HCT116 (cell line): ENCODE measurements at regions not wholly inside any gene's neighbourhood (a gene's known extent, or its start where the extent isn't known, plus 50 kb on each side); places are given as distances from the start of the nearest gene placed in this dataset.

Experiments used
- ATAC-seq: fragments of 200-7000 bp; cut with Tn5 transposase; 2 replicates; pipeline ENCODE4 v1.9.1; 2020; ENCODE audit warnings: mild to moderate bottlenecking, moderate library complexity
- BruUV-seq: library from RNA; stranded (reverse); fragments of 400-500 nt; replicated peaks from 2 replicates; lab custom pipeline; 2021; lab: Mats Ljungman, UMichigan
- CTCF ChIA-PET: fragments of 300-600 bp; sonication (Branson Sonifier 250); formaldehyde crosslinking; loops from one replicate; lab custom pipeline; 2021; ENCODE audit warnings: antibody characterized with exemption; lab: Charles Lee
- POLR2A ChIA-PET: fragments of 300-600, 350-600 bp; sonication (Branson Sonifier 250); formaldehyde crosslinking; loops from one replicate; lab custom pipeline; 2021; ENCODE audit warnings: antibody characterized with exemption; lab: Charles Lee
- RAD21 ChIA-PET, 2 experiments: fragments of 300-600 bp; sonication (Branson Sonifier 250); formaldehyde crosslinking; loops; one replicate each; lab custom pipeline; 2023; ENCODE audit warnings: low total read pairs in 2 of 2; ENCODE audit not compliant: uncharacterized antibody in 2 of 2, unreplicated experiment in 2 of 2, low non-redundant PET in 1 of 2; lab: Charles Lee
- DNase-seq: peaks from one replicate; pipeline ENCODE4 v3.0.0-alpha.2; 2010; ENCODE audit warnings: low read depth, low spot score
- H2AFZ ChIP-seq: fragments of 200-600 bp; shearing (Covaris generic), sonication (generic); 2 replicates; pipeline ENCODE4 v1.6.1; 2017; ENCODE audit warnings: low read depth, mixed run types, mixed read lengths, antibody characterized with exemption, low read length; ENCODE audit not compliant: poor library complexity, severe bottlenecking
- H3K27ac ChIP-seq: 2 replicates; pipeline ENCODE4 v1.5.1; 2012; ENCODE audit warnings: low read depth, low read length
- H3K27me3 ChIP-seq: fragments of 200-600 bp; sonication (generic); 2 replicates; pipeline ENCODE4 v1.6.1; 2016; ENCODE audit warnings: mixed run types, low read length, mixed read lengths; ENCODE audit not compliant: insufficient read depth
- H3K36me3 ChIP-seq, 2 experiments: fragments of 200-500 bp in 1 of 2; fragments of 200-600 bp in 1 of 2; sonication (Bioruptor generic) in 1 of 2; sonication (generic) in 1 of 2; 2 replicates each; pipeline versions ENCODE4 v1.5.1 to v1.6.1; 2014 to 2016; ENCODE audit warnings: low read length in 2 of 2, inconsistent platforms in 1 of 2, mixed read lengths in 1 of 2, mixed run types in 1 of 2; ENCODE audit not compliant: insufficient read depth in 2 of 2, control insufficient read depth in 1 of 2
- H3K4me1 ChIP-seq, 2 experiments: fragments of 200-600 bp in 1 of 2; sonication (generic) in 1 of 2; 2 replicates each; pipeline versions ENCODE4 v1.5.1 to v1.6.1; 2012 to 2017; ENCODE audit warnings: low read length in 2 of 2, inconsistent platforms in 1 of 2, mild to moderate bottlenecking in 1 of 2, mixed read lengths in 1 of 2, mixed run types in 1 of 2, moderate library complexity in 1 of 2; ENCODE audit not compliant: insufficient read depth in 2 of 2, control insufficient read depth in 1 of 2
- H3K4me2 ChIP-seq: fragments of 200-600 bp; sonication (generic); 2 replicates; pipeline ENCODE4 v1.6.1; 2017; ENCODE audit warnings: mixed run types, low read length, mixed read lengths
- H3K4me3 ChIP-seq, 2 experiments: fragments of 200-600 bp in 1 of 2; sonication (generic) in 1 of 2; replicated peaks in 1 of 2; 2 replicates each; pipeline ENCODE4 v1.5.1; 2011 to 2016; ENCODE audit warnings: low read length in 2 of 2, control low read depth in 1 of 2, low read depth in 1 of 2, mild to moderate bottlenecking in 1 of 2, mixed read lengths in 1 of 2, mixed run types in 1 of 2
- H3K79me2 ChIP-seq: fragments of 200-600 bp; sonication (generic); 2 replicates; pipeline ENCODE4 v1.6.1; 2017; ENCODE audit warnings: mild to moderate bottlenecking, mixed run types, low read length, moderate library complexity, mixed read lengths; ENCODE audit not compliant: insufficient read depth
- H3K9ac ChIP-seq: fragments of 200-600 bp; sonication (generic); 2 replicates; pipeline ENCODE4 v1.6.1; 2016; ENCODE audit warnings: low read length, mixed read lengths
- H3K9me2 ChIP-seq: fragments of 200-600 bp; sonication (generic), shearing (Covaris generic); 2 replicates; pipeline ENCODE4 v1.6.1; 2017; ENCODE audit warnings: mixed run types, mild to moderate bottlenecking, moderate library complexity; ENCODE audit not compliant: insufficient read depth
- H3K9me3 ChIP-seq, 2 experiments: fragments of 200-500 bp in 1 of 2; fragments of 200-600 bp in 1 of 2; sonication (Bioruptor generic) in 1 of 2; sonication (generic) in 1 of 2; 2 replicates each; pipeline ENCODE4 v1.6.1; 2014 to 2017; ENCODE audit warnings: low read length in 2 of 2, mixed read lengths in 2 of 2, inconsistent platforms in 1 of 2, low read depth in 1 of 2, mild to moderate bottlenecking in 1 of 2, mixed run types in 1 of 2, moderate library complexity in 1 of 2; ENCODE audit not compliant: control insufficient read depth in 1 of 2, insufficient read depth in 1 of 2
- H4K20me1 ChIP-seq: fragments of 200-600 bp; sonication (generic), shearing (Covaris generic); 2 replicates; pipeline ENCODE4 v1.6.1; 2017; ENCODE audit warnings: mixed run types, mild to moderate bottlenecking, moderate library complexity; ENCODE audit not compliant: insufficient read depth
- CBX3 ChIP-seq: IDR thresholded peaks from 2 replicates; pipeline ENCODE4 v1.6.1; 2012; ENCODE audit warnings: low read depth
- CEBPB ChIP-seq: IDR thresholded peaks from 2 replicates; pipeline ENCODE4 v1.6.1; 2012; ENCODE audit warnings: low read depth
- EGR1 ChIP-seq: IDR thresholded peaks from 2 replicates; pipeline ENCODE4 v1.6.1; 2012; ENCODE audit warnings: low read depth
- ELF1 ChIP-seq: IDR thresholded peaks from 2 replicates; pipeline ENCODE4 v1.6.1; 2012; ENCODE audit warnings: low read depth, borderline replicate concordance
- EZH2 ChIP-seq: fragments of 200-600 bp; sonication (generic); IDR thresholded peaks from 2 replicates; pipeline ENCODE4 v1.6.1; 2017; ENCODE audit warnings: antibody characterized with exemption, mixed run types
- EZH2phosphoT487 ChIP-seq: fragments of 200-600 bp; IDR thresholded peaks from 2 replicates; pipeline ENCODE4 v1.6.1; 2018; ENCODE audit warnings: antibody characterized with exemption, borderline replicate concordance
- FOSL1 ChIP-seq: IDR thresholded peaks from 2 replicates; pipeline ENCODE4 v1.6.1; 2012; ENCODE audit warnings: low read depth
- JUND ChIP-seq: IDR thresholded peaks from 2 replicates; pipeline ENCODE4 v1.6.1; 2012
- SIN3A ChIP-seq: IDR thresholded peaks from 2 replicates; pipeline ENCODE4 v1.6.1; 2012; ENCODE audit warnings: low read depth
- SP1 ChIP-seq: IDR thresholded peaks from 2 replicates; pipeline ENCODE4 v1.6.1; 2012; ENCODE audit warnings: low read depth
- TCF7L2 ChIP-seq: IDR thresholded peaks from 2 replicates; pipeline ENCODE4 v1.7.0; 2011; ENCODE audit warnings: borderline replicate concordance, inconsistent platforms; ENCODE audit not compliant: insufficient read depth, insufficient read length; ENCODE audit errors: extremely low read depth
- YY1 ChIP-seq: IDR thresholded peaks from 2 replicates; pipeline ENCODE4 v1.6.1; 2011; ENCODE audit warnings: low read length, low read depth, moderate library complexity, mild to moderate bottlenecking; ENCODE audit not compliant: insufficient replicate concordance; ENCODE audit errors: extremely low read depth
- intact Hi-C: fragments of 100-400 bp; cut with micrococcal nuclease; formaldehyde crosslinking; loops from 2 replicates; pipeline ENCODE4 v1.10.0; 2022
- TF ChIP-seq, protein P1 (sequence below): IDR thresholded peaks from 2 replicates; pipeline ENCODE4 v1.6.1; 2011; ENCODE audit warnings: mild to moderate bottlenecking, low read length, moderate library complexity; ENCODE audit not compliant: insufficient replicate concordance; ENCODE audit errors: extremely low read depth
- TF ChIP-seq, protein P2 (sequence below), 3 experiments: fragments of 200-600 bp in 1 of 3; sonication (generic) in 1 of 3; IDR thresholded peaks in 2 of 3; conservative IDR thresholded peaks in 1 of 3; 2 replicates each; pipeline ENCODE4 v1.5.1; 2012 to 2017; ENCODE audit warnings: low read depth in 2 of 3, low read length in 2 of 3, antibody characterized with exemption in 1 of 3, borderline replicate concordance in 1 of 3, control low read depth in 1 of 3, mild to moderate bottlenecking in 1 of 3, mixed read lengths in 1 of 3, mixed run types in 1 of 3, moderate library complexity in 1 of 3; ENCODE audit not compliant: insufficient read depth in 1 of 3
- TF ChIP-seq, protein P3 (sequence below): IDR thresholded peaks from 2 replicates; pipeline ENCODE4 v1.6.1; 2012
- TF ChIP-seq, protein P4 (sequence below): IDR thresholded peaks from 2 replicates; pipeline ENCODE4 v1.6.1; 2012; ENCODE audit warnings: low read depth

DNA sequence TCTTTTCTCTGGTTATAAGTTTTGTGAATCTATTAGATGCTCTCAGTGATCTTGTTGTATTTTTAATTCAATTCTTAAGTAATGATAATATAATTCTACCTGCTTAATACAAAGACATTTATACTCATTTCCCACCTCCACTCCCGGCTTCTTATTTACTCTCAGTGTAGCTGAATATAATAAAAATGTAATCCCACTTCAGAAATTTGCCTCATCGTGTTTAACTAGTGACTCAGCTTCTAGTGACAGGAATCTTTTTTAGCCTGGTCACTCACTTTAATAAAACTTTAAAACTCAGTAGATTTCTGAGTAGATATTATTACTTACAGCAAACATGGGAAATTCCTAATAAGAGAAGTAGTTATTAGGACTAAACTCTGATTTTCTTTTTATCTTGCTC lies 1506.2 kb upstream of the LRRTM3 start:
- BruUV-seq, result no TSS peak
- Histone ChIP-seq H3K27me3 (no peaks in the 10 kb centered on the region), H3K36me3 (no peaks in the 10 kb centered on the region), H3K9me3 (no peaks in the 10 kb centered on the region), H3K9ac (no peak overlapping the region), H3K79me2 (no peaks in the 10 kb centered on the region), H2AFZ (no peak overlapping the region), H3K4me3 (no peak overlapping the region), H4K20me1 (no peaks in the 10 kb centered on the region), H3K9me2 (no peaks in the 10 kb centered on the region), H3K4me1 (no peaks in the 10 kb centered on the region), H3K27ac (no peak overlapping the region), H3K4me2 (no peak overlapping the region)
- ChIA-PET CTCF (no interaction called here), POLR2A (no interaction called here), RAD21 (no interaction called here)
- ATAC-seq, result no peak
- intact Hi-C loops, result no loop called here
- TF ChIP-seq, protein P1, sequence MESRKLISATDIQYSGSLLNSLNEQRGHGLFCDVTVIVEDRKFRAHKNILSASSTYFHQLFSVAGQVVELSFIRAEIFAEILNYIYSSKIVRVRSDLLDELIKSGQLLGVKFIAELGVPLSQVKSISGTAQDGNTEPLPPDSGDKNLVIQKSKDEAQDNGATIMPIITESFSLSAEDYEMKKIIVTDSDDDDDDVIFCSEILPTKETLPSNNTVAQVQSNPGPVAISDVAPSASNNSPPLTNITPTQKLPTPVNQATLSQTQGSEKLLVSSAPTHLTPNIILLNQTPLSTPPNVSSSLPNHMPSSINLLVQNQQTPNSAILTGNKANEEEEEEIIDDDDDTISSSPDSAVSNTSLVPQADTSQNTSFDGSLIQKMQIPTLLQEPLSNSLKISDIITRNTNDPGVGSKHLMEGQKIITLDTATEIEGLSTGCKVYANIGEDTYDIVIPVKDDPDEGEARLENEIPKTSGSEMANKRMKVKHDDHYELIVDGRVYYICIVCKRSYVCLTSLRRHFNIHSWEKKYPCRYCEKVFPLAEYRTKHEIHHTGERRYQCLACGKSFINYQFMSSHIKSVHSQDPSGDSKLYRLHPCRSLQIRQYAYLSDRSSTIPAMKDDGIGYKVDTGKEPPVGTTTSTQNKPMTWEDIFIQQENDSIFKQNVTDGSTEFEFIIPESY, result no peak
- TF ChIP-seq FOSL1 (no peak), EZH2 (no peak), EZH2phosphoT487 (no peak), JUND (no peak), TCF7L2 (no peak), YY1 (no peak), SP1 (no peak), ELF1 (no peak), SIN3A (no peak), EGR1 (no peak), CBX3 (no peak), CEBPB (no peak)
- TF ChIP-seq, protein P2, sequence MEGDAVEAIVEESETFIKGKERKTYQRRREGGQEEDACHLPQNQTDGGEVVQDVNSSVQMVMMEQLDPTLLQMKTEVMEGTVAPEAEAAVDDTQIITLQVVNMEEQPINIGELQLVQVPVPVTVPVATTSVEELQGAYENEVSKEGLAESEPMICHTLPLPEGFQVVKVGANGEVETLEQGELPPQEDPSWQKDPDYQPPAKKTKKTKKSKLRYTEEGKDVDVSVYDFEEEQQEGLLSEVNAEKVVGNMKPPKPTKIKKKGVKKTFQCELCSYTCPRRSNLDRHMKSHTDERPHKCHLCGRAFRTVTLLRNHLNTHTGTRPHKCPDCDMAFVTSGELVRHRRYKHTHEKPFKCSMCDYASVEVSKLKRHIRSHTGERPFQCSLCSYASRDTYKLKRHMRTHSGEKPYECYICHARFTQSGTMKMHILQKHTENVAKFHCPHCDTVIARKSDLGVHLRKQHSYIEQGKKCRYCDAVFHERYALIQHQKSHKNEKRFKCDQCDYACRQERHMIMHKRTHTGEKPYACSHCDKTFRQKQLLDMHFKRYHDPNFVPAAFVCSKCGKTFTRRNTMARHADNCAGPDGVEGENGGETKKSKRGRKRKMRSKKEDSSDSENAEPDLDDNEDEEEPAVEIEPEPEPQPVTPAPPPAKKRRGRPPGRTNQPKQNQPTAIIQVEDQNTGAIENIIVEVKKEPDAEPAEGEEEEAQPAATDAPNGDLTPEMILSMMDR (IDR thresholded peaks at IDR 0.05 in 2 of 3, conservative IDR thresholded peaks at IDR 0.05 in 1 of 3; ENCODE audit: borderline replicate concordance in 1 of 3, insufficient read depth in 1 of 3, low read depth in 2 of 3, low read length in 2 of 3), result no peak
- TF ChIP-seq, protein P3, sequence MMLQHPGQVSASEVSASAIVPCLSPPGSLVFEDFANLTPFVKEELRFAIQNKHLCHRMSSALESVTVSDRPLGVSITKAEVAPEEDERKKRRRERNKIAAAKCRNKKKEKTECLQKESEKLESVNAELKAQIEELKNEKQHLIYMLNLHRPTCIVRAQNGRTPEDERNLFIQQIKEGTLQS, result no peak
- TF ChIP-seq, protein P4, sequence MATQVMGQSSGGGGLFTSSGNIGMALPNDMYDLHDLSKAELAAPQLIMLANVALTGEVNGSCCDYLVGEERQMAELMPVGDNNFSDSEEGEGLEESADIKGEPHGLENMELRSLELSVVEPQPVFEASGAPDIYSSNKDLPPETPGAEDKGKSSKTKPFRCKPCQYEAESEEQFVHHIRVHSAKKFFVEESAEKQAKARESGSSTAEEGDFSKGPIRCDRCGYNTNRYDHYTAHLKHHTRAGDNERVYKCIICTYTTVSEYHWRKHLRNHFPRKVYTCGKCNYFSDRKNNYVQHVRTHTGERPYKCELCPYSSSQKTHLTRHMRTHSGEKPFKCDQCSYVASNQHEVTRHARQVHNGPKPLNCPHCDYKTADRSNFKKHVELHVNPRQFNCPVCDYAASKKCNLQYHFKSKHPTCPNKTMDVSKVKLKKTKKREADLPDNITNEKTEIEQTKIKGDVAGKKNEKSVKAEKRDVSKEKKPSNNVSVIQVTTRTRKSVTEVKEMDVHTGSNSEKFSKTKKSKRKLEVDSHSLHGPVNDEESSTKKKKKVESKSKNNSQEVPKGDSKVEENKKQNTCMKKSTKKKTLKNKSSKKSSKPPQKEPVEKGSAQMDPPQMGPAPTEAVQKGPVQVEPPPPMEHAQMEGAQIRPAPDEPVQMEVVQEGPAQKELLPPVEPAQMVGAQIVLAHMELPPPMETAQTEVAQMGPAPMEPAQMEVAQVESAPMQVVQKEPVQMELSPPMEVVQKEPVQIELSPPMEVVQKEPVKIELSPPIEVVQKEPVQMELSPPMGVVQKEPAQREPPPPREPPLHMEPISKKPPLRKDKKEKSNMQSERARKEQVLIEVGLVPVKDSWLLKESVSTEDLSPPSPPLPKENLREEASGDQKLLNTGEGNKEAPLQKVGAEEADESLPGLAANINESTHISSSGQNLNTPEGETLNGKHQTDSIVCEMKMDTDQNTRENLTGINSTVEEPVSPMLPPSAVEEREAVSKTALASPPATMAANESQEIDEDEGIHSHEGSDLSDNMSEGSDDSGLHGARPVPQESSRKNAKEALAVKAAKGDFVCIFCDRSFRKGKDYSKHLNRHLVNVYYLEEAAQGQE, result no peak
- DNase-seq, result no peak
